Prostate gland (tissue), 2 donors: ENCODE measurements at regions not wholly inside any gene's neighbourhood (a gene's known extent, or its start where the extent isn't known, plus 50 kb on each side); places are given as distances from the start of the nearest gene placed in this dataset.

ENCODE experiments used
- DNase-seq: peaks from one replicate; pipeline ENCODE4 v3.0.0-alpha.2; 2019; ENCODE audit warnings: low spot score
- H3K27ac ChIP-seq, 2 donors: fragments of 200-600 bp; sonication (generic); 2 replicates each; pipeline ENCODE4 v1.5.1; 2017 to 2019
- H3K27me3 ChIP-seq: fragments of 200-600 bp; sonication (generic); replicated peaks from 2 replicates; pipeline ENCODE4 v1.5.1; 2019; ENCODE audit not compliant: insufficient read depth
- H3K36me3 ChIP-seq, 2 donors: fragments of 200-600 bp; sonication (generic); 1 replicate in 1 of 2; 2 replicates in 1 of 2; pipeline versions ENCODE4 v1.5.1 to v1.8.1; 2017 to 2019
- H3K4me1 ChIP-seq: fragments of 200-600 bp; sonication (generic); replicated peaks from 2 replicates; pipeline ENCODE4 v1.5.1; 2019
- H3K4me3 ChIP-seq, 2 donors: fragments of 200-600 bp; sonication (generic); 2 replicates each; pipeline ENCODE4 v1.5.1; 2017 to 2019
- H3K9me3 ChIP-seq: fragments of 200-600 bp; sonication (generic); 2 replicates; pipeline ENCODE4 v1.5.1; 2017
- POLR2A ChIP-seq: fragments of 450-650 bp; IDR thresholded peaks from one replicate; pipeline ENCODE4 v1.6.1; 2016; ENCODE audit warnings: antibody characterized with exemption, mild to moderate bottlenecking
- POLR2AphosphoS5 ChIP-seq: sonication (generic); formaldehyde crosslinking; IDR thresholded peaks from one replicate; pipeline ENCODE4 v1.6.1; 2017; ENCODE audit warnings: antibody characterized with exemption
- WGBS: methylation state at CpG from one replicate; pipeline ENCODE4 v1.1.5; 2018; 5-methylcytosine and 5-hydroxymethylcytosine counted together
- intact Hi-C: fragments of 100-400 bp; cut with DNase I; formaldehyde crosslinking; loops from one replicate; pipeline ENCODE4 v1.14.2; 2022
- TF ChIP-seq, protein P1 (sequence below), 4 experiments: fragments of 200-600 bp in 2 of 4; fragments of 450-650 bp in 2 of 4; sonication (generic) in 2 of 4; IDR thresholded peaks; 1 replicate in 3 of 4; 2 replicates in 1 of 4; pipeline ENCODE4 v1.5.1; 2016 to 2019; ENCODE audit warnings: antibody characterized with exemption in 4 of 4, mild to moderate bottlenecking in 2 of 4, moderate library complexity in 2 of 4

- intact Hi-C loops = no loop called here
- DNase-seq = no peak
- no peak overlapping the region for H3K4me3 ChIP-seq
Observed at GRCh38 chr14:42113358-42114069, 506.8 kb downstream of the LRFN5 start.

GRCh38 chr14:42112108-42112507 is 505.4 kb downstream of the LRFN5 start:
- no peaks in the 10 kb centered on the region for H3K36me3 ChIP-seq
- no peaks in the 10 kb centered on the region for H3K9me3 ChIP-seq
- no peaks in the 10 kb centered on the region for H3K27me3 ChIP-seq
- no peak for DNase-seq
- 93% methylated on average over 7 of the region's 7 CpGs for WGBS
- TF ChIP-seq, protein P1, sequence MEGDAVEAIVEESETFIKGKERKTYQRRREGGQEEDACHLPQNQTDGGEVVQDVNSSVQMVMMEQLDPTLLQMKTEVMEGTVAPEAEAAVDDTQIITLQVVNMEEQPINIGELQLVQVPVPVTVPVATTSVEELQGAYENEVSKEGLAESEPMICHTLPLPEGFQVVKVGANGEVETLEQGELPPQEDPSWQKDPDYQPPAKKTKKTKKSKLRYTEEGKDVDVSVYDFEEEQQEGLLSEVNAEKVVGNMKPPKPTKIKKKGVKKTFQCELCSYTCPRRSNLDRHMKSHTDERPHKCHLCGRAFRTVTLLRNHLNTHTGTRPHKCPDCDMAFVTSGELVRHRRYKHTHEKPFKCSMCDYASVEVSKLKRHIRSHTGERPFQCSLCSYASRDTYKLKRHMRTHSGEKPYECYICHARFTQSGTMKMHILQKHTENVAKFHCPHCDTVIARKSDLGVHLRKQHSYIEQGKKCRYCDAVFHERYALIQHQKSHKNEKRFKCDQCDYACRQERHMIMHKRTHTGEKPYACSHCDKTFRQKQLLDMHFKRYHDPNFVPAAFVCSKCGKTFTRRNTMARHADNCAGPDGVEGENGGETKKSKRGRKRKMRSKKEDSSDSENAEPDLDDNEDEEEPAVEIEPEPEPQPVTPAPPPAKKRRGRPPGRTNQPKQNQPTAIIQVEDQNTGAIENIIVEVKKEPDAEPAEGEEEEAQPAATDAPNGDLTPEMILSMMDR (IDR thresholded peaks at IDR 0.05) = no peak
- TF ChIP-seq POLR2AphosphoS5 (no peak), POLR2A (no peak)
- H3K27ac ChIP-seq = no peak overlapping the region
- no peak overlapping the region for H3K4me3 ChIP-seq
- H3K4me1 ChIP-seq = no peaks in the 10 kb centered on the region
- intact Hi-C loops = no loop called here

More at GRCh38 chr14:42113358-42114069, 506.8 kb downstream of the LRFN5 start:
- WGBS = 92% methylated on average over 59 of the region's 60 CpGs
- Histone ChIP-seq H3K27me3 (no peaks in the 10 kb centered on the region), H3K27ac (no peak overlapping the region), H3K9me3 (no peaks in the 10 kb centered on the region), H3K4me1 (no peaks in the 10 kb centered on the region), H3K36me3 (no peaks in the 10 kb centered on the region)
- no peak for TF ChIP-seq POLR2A
- TF ChIP-seq, protein P1 (IDR thresholded peaks at IDR 0.05) = no peak
- TF ChIP-seq POLR2AphosphoS5 = no peak

- DNase-seq = no peak
- Histone ChIP-seq H3K27me3 (no peaks in the 10 kb centered on the region), H3K4me3 (no peak overlapping the region), H3K36me3 (no peaks in the 10 kb centered on the region), H3K4me1 (no peaks in the 10 kb centered on the region), H3K27ac (no peak overlapping the region), H3K9me3 (no peaks in the 10 kb centered on the region)
- intact Hi-C loops = no loop called here
- TF ChIP-seq POLR2AphosphoS5 (no peak), POLR2A (no peak)
- TF ChIP-seq, protein P1 (IDR thresholded peaks at IDR 0.05) = no peak
- 100% methylated on average over 2 of the region's 2 CpGs for WGBS
Observed at GRCh38 chr14:42111355-42111754, 504.7 kb downstream of the LRFN5 start.

DNA sequence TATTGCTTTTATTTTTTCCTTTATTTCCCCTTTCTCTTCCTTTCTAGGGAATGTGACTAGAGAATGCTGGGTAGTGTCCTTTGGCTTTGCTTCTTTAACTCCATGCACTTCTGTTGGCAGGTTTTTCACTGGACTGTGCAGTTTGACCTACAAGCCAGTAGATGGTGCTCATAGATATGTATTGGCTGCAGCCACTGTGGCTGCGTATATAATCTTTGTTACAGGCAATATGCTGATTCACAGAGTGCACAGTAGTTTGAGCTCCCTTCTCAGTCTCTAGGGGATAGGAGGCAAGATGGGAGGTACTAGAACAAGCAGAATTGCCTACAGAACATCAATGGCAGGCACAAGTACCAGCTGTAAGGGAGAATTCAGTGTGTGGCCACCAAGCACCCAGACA is 503.5 kb downstream of the LRFN5 start:
- no peak for DNase-seq
- no peak overlapping the region for H3K27ac ChIP-seq
- H3K27me3 ChIP-seq = no peaks in the 10 kb centered on the region
- H3K4me3 ChIP-seq = no peak overlapping the region
- no peaks in the 10 kb centered on the region for H3K9me3 ChIP-seq
- intact Hi-C loops = no loop called here
- WGBS = 80% methylated on average over 1 of the region's 1 CpG
- H3K36me3 ChIP-seq = no peaks in the 10 kb centered on the region
- no peaks in the 10 kb centered on the region for H3K4me1 ChIP-seq
- no peak for TF ChIP-seq POLR2AphosphoS5
- TF ChIP-seq, protein P1 (IDR thresholded peaks at IDR 0.05) = peak in 1 of 4 experiments; percentile 17

DNA sequence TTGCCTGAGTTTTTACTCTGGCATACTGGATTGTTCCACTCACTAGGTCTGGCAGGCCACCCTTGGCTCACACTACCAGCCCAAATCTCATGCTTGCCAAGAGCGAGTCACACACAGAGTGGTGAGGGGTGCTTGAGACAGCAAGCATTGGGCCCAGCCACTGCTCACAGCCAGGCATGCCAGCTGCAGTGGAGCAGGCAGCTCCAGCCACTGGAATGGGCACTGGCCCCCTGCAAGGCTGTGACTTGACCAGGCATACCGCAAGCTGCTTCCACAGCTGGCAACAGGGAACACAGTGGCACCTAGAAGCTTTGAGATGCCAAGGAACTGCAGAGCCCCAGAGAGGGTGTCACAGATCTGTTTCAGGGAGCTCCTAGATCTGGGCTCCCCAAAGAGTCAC is 488.5 kb downstream of the LRFN5 start:
- Histone ChIP-seq H3K4me3 (no peak overlapping the region), H3K36me3 (no peaks in the 10 kb centered on the region), H3K9me3 (no peaks in the 10 kb centered on the region), H3K27ac (no peak overlapping the region), H3K4me1 (no peaks in the 10 kb centered on the region), H3K27me3 (no peaks in the 10 kb centered on the region)
- intact Hi-C loops = no loop called here
- TF ChIP-seq POLR2AphosphoS5 (no peak), POLR2A (no peak)
- TF ChIP-seq, protein P1 (IDR thresholded peaks at IDR 0.05) = no peak
- 100% methylated on average over 2 of the region's 2 CpGs for WGBS
- DNase-seq = no peak
